Activated B cell treated with CpG ODN at 0.5 μM for 24 hours (primary cell): ENCODE measurements at regions not wholly inside any gene's neighbourhood (a gene's known extent, or its start where the extent isn't known, plus 50 kb on each side); places are given as distances from the start of the nearest gene placed in this dataset.

ENCODE experiments used
- ATAC-seq: fragments of 200-7000 bp; cut with Tn5 transposase; one replicate; pipeline ENCODE4 v1.10.0; 2021; ENCODE audit warnings: low read depth, mild to moderate bottlenecking, moderate library complexity
- CTCF ChIA-PET: fragments of 350-600 bp; sonication (Branson Sonifier 250); formaldehyde crosslinking; loops from one replicate; lab custom pipeline; 2021; ENCODE audit warnings: antibody characterized with exemption; lab: Charles Lee
- POLR2A ChIA-PET: fragments of 350-600 bp; sonication (Branson Sonifier 250); formaldehyde crosslinking; loops from one replicate; lab custom pipeline; 2021; ENCODE audit warnings: antibody characterized with exemption; lab: Charles Lee
- DNase-seq: peaks from one replicate; pipeline ENCODE4 v3.0.0; 2022
- H3K27ac Mint-ChIP-seq: one replicate; pipeline ENCODE4 v1.8.0; 2020; ENCODE audit warnings: mixed read lengths
- H3K27me3 Mint-ChIP-seq: one replicate; pipeline ENCODE4 v1.8.0; 2021; ENCODE audit warnings: mixed read lengths
- H3K36me3 Mint-ChIP-seq: one replicate; pipeline ENCODE4 v1.8.0; 2021; ENCODE audit warnings: low read depth, mixed read lengths
- H3K4me1 Mint-ChIP-seq: one replicate; pipeline ENCODE4 v1.8.0; 2021; ENCODE audit warnings: mixed read lengths
- H3K4me3 Mint-ChIP-seq: one replicate; pipeline ENCODE4 v1.8.0; 2020; ENCODE audit warnings: mild to moderate bottlenecking, mixed read lengths
- H3K9me3 Mint-ChIP-seq: one replicate; pipeline ENCODE4 v1.8.0; 2020; ENCODE audit warnings: mixed read lengths
- CTCF ChIP-seq: fragments of 200-600 bp; IDR thresholded peaks from one replicate; pipeline ENCODE4 v1.8.0; 2022; ENCODE audit warnings: antibody characterized with exemption, mild to moderate bottlenecking
- intact Hi-C: fragments of 100-400 bp; cut with micrococcal nuclease; formaldehyde crosslinking; loops from one replicate; pipeline ENCODE4 v1.15.1; 2024

GRCh38 chr15:97052513-97052912 is 722.0 kb downstream of the NR2F2 start:
- intact Hi-C loops = no loop called here
- no peak for TF ChIP-seq CTCF
- Mint-ChIP-seq H3K9me3 (peaks cover 2% of the 10 kb centered on the region), H3K36me3 (no peaks in the 10 kb centered on the region), H3K4me3 (no peak overlapping the region), H3K27me3 (no peaks in the 10 kb centered on the region), H3K4me1 (no peaks in the 10 kb centered on the region), H3K27ac (no peak overlapping the region)
- ChIA-PET CTCF (no interaction called here), POLR2A (no interaction called here)
- no peak for DNase-seq
- no peak for ATAC-seq

GRCh38 chr15:97053635-97054034 is 723.1 kb downstream of the NR2F2 start:
- no peak for TF ChIP-seq CTCF
- no peak for ATAC-seq
- ChIA-PET CTCF (no interaction called here), POLR2A (no interaction called here)
- DNase-seq = no peak
- Mint-ChIP-seq H3K4me3 (no peak overlapping the region), H3K9me3 (peaks cover 2% of the 10 kb centered on the region), H3K27me3 (no peaks in the 10 kb centered on the region), H3K4me1 (no peaks in the 10 kb centered on the region), H3K36me3 (no peaks in the 10 kb centered on the region), H3K27ac (no peak overlapping the region)
- intact Hi-C loops = no loop called here

GRCh38 chr15:97057503-97057902 is 727.0 kb downstream of the NR2F2 start:
- Mint-ChIP-seq H3K27ac (no peak overlapping the region), H3K4me3 (no peak overlapping the region), H3K36me3 (no peaks in the 10 kb centered on the region), H3K9me3 (peaks cover 4% of the 10 kb centered on the region), H3K27me3 (no peaks in the 10 kb centered on the region), H3K4me1 (no peaks in the 10 kb centered on the region)
- intact Hi-C loops = no loop called here
- ATAC-seq = no peak
- POLR2A ChIA-PET = no interaction called here
- no peak for DNase-seq
- TF ChIP-seq CTCF = no peak
- CTCF ChIA-PET = no interaction called here

- DNase-seq = no peak
- H3K36me3 Mint-ChIP-seq = no peaks in the 10 kb centered on the region
- POLR2A ChIA-PET = no interaction called here
- no peak overlapping the region for H3K27ac Mint-ChIP-seq
- ATAC-seq = no peak
- CTCF ChIA-PET = no interaction called here
- H3K4me1 Mint-ChIP-seq = no peaks in the 10 kb centered on the region
- H3K4me3 Mint-ChIP-seq = no peak overlapping the region
- peaks cover 6% of the 10 kb centered on the region for H3K9me3 Mint-ChIP-seq
- intact Hi-C loops = no loop called here
- TF ChIP-seq CTCF = no peak
- H3K27me3 Mint-ChIP-seq = no peaks in the 10 kb centered on the region
These were observed 728.8 kb downstream of the NR2F2 start for GRCh38 chr15:97059281-97059680.

- Mint-ChIP-seq H3K4me1 (no peaks in the 10 kb centered on the region), H3K27me3 (no peaks in the 10 kb centered on the region), H3K4me3 (no peak overlapping the region), H3K36me3 (no peaks in the 10 kb centered on the region), H3K27ac (no peak overlapping the region), H3K9me3 (peaks cover 13% of the 10 kb centered on the region)
- ChIA-PET POLR2A (no interaction called here), CTCF (no interaction called here)
- ATAC-seq (no peak), DNase-seq (no peak)
- intact Hi-C loops = no loop called here
- TF ChIP-seq CTCF = no peak
These were observed 730.9 kb downstream of the NR2F2 start for GRCh38 chr15:97061392-97061791.
